Glutamatergic neuron (in vitro differentiated cells): ENCODE measurements at regions not wholly inside any gene's neighbourhood (a gene's known extent, or its start where the extent isn't known, plus 50 kb on each side); places are given as distances from the start of the nearest gene placed in this dataset.
"Not testable (repeated sequence)": the region's sequence is repeated elsewhere in the genome, so short reads cannot be mapped to it uniquely, and the experiment has no call there.

ENCODE experiments used
- DNase-seq: peaks from one replicate; pipeline ENCODE4 v3.0.0; 2022
- H3K27ac Mint-ChIP-seq: one replicate; pipeline ENCODE4 v1.8.0; 2020; ENCODE audit warnings: mild to moderate bottlenecking, mixed read lengths, inconsistent platforms; ENCODE audit not compliant: unreplicated experiment
- H3K27me3 Mint-ChIP-seq: one replicate; pipeline ENCODE4 v1.8.0; 2020; ENCODE audit warnings: mild to moderate bottlenecking, moderate library complexity, mixed read lengths, inconsistent platforms; ENCODE audit not compliant: unreplicated experiment
- H3K36me3 Mint-ChIP-seq: one replicate; pipeline ENCODE4 v1.8.0; 2020; ENCODE audit warnings: mild to moderate bottlenecking, mixed read lengths, inconsistent platforms; ENCODE audit not compliant: unreplicated experiment
- H3K4me1 Mint-ChIP-seq: one replicate; pipeline ENCODE4 v1.8.0; 2020; ENCODE audit warnings: mild to moderate bottlenecking, low read depth, mixed read lengths, inconsistent platforms; ENCODE audit not compliant: unreplicated experiment
- H3K4me3 Mint-ChIP-seq: one replicate; pipeline ENCODE4 v1.8.0; 2020; ENCODE audit warnings: mild to moderate bottlenecking, mixed read lengths, inconsistent platforms; ENCODE audit not compliant: unreplicated experiment
- H3K9me3 Mint-ChIP-seq: one replicate; pipeline ENCODE4 v1.8.0; 2020; ENCODE audit warnings: mild to moderate bottlenecking, moderate library complexity, mixed read lengths, inconsistent platforms; ENCODE audit not compliant: unreplicated experiment
- TF ChIP-seq, protein P1 (sequence below): fragments of 200-600 bp; sonication (generic); IDR thresholded peaks from one replicate; pipeline ENCODE4 v1.5.0; 2021; ENCODE audit not compliant: partially characterized antibody, unreplicated experiment

GRCh38 chr4:74570095-74570494 lies 125.2 kb downstream of the AREG start:
- no peaks in the 10 kb centered on the region for H3K4me1 Mint-ChIP-seq
- TF ChIP-seq, protein P1, sequence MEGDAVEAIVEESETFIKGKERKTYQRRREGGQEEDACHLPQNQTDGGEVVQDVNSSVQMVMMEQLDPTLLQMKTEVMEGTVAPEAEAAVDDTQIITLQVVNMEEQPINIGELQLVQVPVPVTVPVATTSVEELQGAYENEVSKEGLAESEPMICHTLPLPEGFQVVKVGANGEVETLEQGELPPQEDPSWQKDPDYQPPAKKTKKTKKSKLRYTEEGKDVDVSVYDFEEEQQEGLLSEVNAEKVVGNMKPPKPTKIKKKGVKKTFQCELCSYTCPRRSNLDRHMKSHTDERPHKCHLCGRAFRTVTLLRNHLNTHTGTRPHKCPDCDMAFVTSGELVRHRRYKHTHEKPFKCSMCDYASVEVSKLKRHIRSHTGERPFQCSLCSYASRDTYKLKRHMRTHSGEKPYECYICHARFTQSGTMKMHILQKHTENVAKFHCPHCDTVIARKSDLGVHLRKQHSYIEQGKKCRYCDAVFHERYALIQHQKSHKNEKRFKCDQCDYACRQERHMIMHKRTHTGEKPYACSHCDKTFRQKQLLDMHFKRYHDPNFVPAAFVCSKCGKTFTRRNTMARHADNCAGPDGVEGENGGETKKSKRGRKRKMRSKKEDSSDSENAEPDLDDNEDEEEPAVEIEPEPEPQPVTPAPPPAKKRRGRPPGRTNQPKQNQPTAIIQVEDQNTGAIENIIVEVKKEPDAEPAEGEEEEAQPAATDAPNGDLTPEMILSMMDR, result no peak
- H3K27me3 Mint-ChIP-seq, result no peaks in the 10 kb centered on the region

GRCh38 chr4:74578329-74578728 lies 133.4 kb downstream of the AREG start:
- Mint-ChIP-seq H3K4me3 (no peak overlapping the region), H3K9me3 (no peaks in the 10 kb centered on the region), H3K27ac (no peak overlapping the region), H3K36me3 (no peaks in the 10 kb centered on the region), H3K4me1 (no peaks in the 10 kb centered on the region), H3K27me3 (no peaks in the 10 kb centered on the region)
- no peak for DNase-seq
- TF ChIP-seq, protein P1, result no peak

More at GRCh38 chr4:74570095-74570494, 125.2 kb downstream of the AREG start:
- no peak overlapping the region for H3K27ac Mint-ChIP-seq
- DNase-seq, result no peak
- H3K9me3 Mint-ChIP-seq, result no peaks in the 10 kb centered on the region
- H3K4me3 Mint-ChIP-seq, result no peak overlapping the region
- H3K36me3 Mint-ChIP-seq, result no peaks in the 10 kb centered on the region

GRCh38 chr4:74578865-74579264 lies 133.9 kb downstream of the AREG start:
- H3K4me3 Mint-ChIP-seq, DNase-seq, H3K36me3 Mint-ChIP-seq, H3K9me3 Mint-ChIP-seq, H3K27ac Mint-ChIP-seq, H3K4me1 Mint-ChIP-seq, H3K27me3 Mint-ChIP-seq: not testable (repeated sequence)

DNA sequence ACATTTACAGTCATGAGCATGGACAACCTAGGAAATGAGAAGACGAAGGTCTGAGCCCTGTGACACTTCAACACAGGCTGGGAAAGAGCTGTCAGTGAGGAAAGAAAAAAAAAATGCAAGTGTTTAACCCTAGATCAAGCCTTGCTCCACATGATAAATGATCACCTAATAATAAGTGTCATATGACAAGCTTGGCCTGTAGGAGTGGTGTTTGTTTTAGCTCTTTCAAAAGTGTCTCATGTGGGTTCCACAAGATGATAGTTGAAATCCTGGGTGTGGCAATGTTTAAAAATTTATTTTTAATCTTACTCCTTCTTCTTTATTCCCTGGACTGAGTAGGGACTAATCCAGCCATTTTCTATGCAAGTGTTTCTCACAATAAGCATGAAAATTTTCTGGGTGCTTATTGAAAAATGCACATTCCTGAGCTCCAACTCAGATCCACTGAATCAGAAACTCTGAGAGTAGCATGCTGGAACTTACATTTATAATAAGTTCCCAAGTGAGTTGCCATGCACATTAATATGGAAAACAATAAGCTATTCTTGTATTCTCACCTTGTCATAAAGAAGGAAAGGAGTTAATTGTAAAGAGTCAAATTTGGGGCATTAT lies 138.3 kb downstream of the AREG start:
- TF ChIP-seq, protein P1, result no peak
- no peaks in the 10 kb centered on the region for H3K27me3 Mint-ChIP-seq
- H3K4me3 Mint-ChIP-seq, result no peak overlapping the region
- no peaks in the 10 kb centered on the region for H3K4me1 Mint-ChIP-seq
- H3K36me3 Mint-ChIP-seq, result no peaks in the 10 kb centered on the region
- no peak overlapping the region for H3K27ac Mint-ChIP-seq
- no peaks in the 10 kb centered on the region for H3K9me3 Mint-ChIP-seq
- DNase-seq, result no peak

DNA sequence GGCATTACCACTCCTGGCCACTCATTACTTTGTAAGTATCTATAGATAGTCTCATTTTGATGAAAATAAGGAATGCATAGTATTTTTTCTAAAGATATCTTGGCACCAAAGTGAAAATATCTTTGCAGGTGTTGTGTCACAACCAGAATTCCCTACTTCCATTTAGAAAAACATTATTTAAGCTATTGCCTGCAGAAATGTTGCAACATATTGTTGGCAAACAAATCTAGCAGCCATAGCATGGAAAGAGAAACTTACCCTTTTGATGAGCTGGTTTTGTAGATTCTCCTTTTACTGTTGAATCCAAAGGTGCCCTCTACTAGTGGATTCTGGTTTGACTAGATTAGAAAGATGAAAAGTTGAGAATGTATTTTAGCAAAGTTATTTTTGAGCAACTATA lies 138.8 kb downstream of the AREG start:
- Mint-ChIP-seq H3K36me3 (no peaks in the 10 kb centered on the region), H3K27ac (no peak overlapping the region), H3K27me3 (no peaks in the 10 kb centered on the region), H3K9me3 (no peaks in the 10 kb centered on the region), H3K4me1 (no peaks in the 10 kb centered on the region), H3K4me3 (no peak overlapping the region)
- TF ChIP-seq, protein P1, result no peak
- no peak for DNase-seq
